Left ventricle myocardium superior (tissue), 1 donor: ENCODE measurements at regions not wholly inside any gene's neighbourhood (a gene's known extent, or its start where the extent isn't known, plus 50 kb on each side); places are given as distances from the start of the nearest gene placed in this dataset.

ENCODE experiments used
- ATAC-seq: fragments of 200-7000 bp; cut with Tn5 transposase; one replicate; pipeline ENCODE4 v1.9.1; 2020; ENCODE audit warnings: mild to moderate bottlenecking, moderate library complexity
- DNase-seq: peaks from one replicate; pipeline ENCODE4 v3.0.0-alpha.2; 2020
- intact Hi-C: fragments of 100-400 bp; cut with micrococcal nuclease; formaldehyde crosslinking; loops from one replicate; pipeline ENCODE4 v1.11.0; 2022
- donor health status: DM: no; HTN: yes; CAD: no; lungs with severe emphysema.

DNA sequence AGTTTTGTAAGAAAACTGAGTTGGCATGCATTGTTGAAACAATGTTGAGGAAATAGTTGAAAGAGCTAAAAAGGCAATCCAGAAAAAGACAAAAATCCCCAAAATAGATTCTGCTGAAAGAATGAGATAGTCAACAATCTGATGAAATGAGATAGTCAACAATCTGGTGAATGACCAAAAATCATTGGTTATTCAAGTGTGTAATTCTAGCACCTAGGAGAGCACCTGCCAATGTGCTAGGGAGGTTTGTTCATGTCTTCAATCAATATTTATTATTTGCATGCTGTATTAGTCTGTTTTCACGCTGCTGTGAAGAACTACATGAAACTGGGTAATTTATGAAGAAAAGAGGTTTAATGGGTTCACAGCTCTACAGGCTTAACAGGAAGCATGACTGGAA is 307.1 kb upstream of the HSF2 start:
- intact Hi-C loops, result no loop called here
- ATAC-seq (no peak), DNase-seq (no peak)

DNA sequence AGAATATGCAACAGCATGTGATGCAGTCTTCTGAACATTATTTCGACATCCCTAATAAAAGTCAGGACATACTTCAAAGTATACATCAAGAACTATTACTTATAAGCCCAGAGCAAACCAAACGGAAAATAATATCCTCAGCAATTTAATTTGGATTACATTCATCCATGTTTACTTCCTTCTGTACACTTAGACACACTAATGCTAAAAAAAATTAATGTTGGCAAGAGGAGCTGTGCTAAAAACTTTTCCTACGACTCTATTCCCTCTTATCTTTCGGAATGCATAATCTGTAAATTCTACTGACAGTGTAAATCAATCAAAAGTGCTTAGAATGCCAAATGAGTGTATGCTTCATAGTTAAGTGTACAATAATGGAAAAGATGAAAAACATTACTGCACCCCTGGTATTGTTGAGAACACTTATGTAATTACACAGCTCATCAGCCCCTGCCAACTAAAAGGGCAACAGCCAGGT is 301.2 kb upstream of the HSF2 start:
- intact Hi-C loops, result no loop called here
- DNase-seq, result no peak
- ATAC-seq, result no peak

DNA sequence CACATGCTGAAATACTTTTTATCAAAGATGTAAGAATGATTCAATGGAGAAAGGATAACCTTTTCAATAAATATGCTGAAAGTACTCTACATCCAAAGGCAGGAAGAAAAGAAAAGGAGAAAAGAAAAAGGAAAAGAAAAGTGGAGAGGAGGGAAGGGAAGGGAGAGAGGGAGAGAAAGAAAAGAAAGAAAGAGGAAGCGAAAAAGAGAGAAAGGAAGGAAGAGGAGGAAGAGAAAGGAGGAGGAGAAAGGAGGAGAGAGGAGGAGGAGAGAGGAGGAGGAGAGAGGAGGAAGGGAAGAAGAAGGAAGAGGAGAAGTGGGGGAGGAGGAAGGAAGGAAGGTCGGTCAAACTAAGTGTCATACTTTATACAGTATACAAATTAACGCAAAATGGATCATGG is 297.4 kb upstream of the HSF2 start:
- intact Hi-C loops, result no loop called here
- no peak for DNase-seq
- ATAC-seq, result no peak

DNA sequence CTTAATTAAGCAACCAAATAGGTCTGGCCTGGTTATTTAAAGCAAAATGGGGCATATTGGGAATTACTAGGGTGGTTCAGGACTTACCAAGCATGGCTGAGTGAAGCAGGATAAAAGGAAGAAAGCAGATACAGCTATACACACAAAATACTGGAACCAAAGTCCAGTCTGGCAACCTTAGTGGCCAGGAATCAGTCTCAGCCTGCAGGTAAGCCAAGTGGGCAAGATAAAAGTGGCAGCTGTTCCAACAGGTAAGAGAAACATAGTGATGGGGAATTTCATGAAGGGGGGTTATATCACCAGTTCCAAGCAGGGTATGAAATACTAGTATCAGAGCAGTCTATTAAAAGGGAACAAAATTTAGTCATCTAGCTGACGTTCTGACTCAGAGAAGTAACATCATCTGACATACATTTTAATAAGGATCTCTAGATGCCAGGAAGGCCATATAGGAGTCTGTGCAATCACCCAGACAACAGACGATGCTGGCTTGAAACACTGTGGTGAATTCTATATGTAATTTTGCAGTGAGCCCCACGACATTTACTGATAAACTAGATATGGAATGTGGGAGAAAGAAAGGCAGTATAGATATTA is 292.1 kb upstream of the HSF2 start:
- no peak for ATAC-seq
- intact Hi-C loops, result no loop called here

DNA sequence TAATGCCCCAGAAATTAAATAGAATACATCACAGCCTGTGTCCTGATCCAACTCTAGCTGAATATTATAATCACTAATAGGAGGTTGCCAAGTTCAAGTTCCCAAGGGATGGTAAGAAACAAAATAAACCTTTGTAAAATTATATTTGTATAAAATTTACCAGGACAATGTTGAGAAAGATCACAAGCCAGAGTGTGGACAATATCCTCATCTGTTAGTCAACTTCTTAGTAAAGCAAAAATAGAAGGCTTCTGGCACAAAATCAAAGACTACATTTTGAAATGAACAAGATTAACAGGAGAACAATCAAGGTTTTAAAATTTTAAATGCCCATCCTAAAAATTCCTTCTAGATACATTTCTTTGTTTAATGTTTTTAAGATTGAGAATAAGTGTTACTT is 290.4 kb upstream of the HSF2 start:
- DNase-seq (no peak), ATAC-seq (no peak)
- intact Hi-C loops, result no loop called here

More for the DNA sequence above, 292.1 kb upstream of the HSF2 start:
- no peak for DNase-seq

DNA sequence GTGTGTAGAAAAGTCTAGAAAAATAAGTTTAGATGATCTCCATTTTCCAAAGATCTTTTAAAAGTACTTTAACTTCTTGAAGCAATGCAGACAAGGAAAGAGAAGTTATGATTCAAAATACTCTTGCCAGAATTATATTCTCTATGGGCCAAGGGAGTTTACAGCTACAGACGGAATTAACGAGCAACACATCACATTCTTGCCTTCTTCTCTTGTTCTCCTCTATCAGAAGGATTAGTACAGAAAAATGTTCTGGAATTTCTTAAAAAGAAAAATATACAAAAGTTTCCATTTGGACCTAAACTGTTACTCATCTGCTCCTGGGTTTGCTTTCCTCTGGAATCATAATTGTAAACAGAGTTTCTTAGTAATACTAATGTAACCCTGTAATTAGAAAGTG is 284.7 kb upstream of the HSF2 start:
- no peak for ATAC-seq
- no peak for DNase-seq
- intact Hi-C loops, result no loop called here

DNA sequence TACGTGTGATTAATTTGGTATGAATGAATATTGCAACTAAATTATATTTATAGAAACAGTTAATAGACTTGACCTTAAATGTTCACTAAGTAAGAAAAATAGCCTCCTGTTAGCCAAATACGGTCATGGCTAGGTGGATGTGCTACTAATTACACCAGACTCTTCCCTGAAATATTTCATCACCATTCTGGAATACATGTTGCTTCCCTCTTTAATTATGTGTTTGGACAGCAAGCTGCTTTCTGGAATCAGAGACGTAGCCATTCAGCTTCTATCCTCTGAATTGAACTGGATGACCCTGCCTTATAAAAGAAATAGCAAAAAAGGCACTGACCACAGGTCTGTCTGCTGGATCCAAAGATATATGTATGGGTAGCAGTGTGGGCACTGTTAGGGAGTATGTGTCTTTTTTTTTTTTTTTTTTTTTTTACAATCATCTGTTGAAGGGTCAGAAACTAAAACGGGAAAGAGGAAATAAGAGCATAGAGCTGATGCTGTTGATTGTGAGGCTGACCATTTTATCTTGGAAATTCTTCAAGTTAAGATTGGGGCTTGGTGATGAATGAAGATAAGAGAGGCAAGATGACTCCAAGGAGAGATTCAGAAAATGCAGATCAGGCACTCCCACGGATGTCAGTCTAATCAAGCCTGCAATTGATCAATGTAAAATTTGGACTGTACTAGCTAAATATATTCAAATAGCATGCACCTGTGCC is 283.2 kb upstream of the HSF2 start:
- intact Hi-C loops, result no loop called here
- no peak for DNase-seq
- ATAC-seq, result peak; percentile 64

DNA sequence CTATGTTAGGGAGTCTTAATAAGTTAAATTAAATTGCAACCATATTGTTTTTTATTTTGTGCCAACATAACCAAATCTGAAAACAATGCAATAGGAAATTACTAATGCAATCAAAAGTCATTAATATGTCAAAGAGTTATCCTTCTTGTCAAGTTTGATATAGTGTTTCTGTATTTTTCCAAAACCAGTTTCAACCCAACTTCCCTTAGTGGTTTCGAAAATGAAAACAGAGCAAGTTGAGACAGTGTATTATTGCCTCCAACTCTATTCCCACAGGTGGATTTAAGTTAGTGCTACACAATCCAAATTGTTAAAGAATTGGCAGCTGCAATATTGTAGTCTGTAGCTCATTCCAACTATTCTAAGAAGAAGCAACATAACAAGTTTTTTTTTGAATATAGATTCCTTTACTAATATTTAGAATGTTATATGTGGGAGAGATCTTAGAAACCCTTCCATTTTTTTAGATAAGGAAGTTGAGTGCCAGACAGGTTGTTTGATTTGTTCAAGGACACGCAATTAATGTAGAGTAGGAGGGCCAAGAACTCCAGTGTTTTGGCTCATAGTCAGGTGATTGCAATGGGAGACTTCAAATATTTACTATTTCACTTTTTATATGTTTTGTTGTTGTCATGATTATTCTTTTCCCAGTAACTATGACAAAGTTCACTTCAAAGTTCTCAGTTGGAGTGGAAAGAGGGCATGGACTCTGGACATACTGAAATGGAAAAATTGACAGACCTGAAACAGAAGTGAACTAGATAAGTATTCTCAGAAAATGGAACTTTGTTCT is 282.4 kb upstream of the HSF2 start:
- peak; percentile 78 for ATAC-seq
- intact Hi-C loops, result no loop called here
- DNase-seq, result no peak

DNA sequence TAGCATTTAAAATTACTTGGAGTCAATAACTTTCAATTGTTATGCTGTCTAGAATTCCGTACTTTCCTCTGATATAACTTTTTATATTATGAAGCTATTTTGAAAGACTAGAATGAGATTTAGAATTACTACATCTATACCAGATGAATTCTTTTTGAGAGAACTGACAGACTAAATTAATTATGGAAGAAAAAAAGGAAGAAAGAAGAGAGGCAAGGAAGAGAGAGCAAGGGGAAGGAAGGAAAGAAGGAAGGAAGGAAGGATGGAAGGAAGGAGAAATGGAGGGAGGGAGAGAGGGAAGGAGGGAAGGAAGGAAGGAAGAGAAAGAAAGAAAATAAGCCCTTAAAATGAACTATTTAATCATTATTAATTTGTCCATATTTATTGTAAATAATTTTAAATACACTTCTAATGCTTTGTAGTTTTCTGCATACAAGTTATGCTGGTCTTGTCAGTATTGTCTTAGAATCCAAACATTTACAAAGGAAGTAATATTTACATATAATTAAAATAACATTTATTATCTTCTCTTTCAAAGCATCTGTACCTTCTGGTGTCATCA is 280.4 kb upstream of the HSF2 start:
- DNase-seq (no peak), ATAC-seq (no peak)
- intact Hi-C loops, result no loop called here

DNA sequence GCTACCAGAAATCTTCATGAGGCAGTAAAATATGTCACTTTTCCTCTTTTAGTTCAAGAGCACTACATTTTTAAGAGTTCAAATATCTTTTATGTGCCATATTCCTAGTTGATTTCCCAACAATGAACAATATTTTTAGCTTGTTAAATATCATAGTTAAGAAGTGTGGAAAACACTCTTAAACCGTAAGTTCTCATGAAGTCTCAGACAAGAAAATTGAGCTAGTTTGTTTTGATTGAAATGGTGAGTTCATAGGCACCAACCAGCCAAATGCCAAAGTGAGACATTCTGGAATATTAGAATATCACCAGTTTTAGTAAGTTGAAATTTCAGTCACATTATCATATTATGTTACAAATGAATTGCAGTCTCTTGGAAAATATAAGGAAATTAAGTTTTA is 277.2 kb upstream of the HSF2 start:
- ATAC-seq (no peak), DNase-seq (no peak)
- intact Hi-C loops, result no loop called here

DNA sequence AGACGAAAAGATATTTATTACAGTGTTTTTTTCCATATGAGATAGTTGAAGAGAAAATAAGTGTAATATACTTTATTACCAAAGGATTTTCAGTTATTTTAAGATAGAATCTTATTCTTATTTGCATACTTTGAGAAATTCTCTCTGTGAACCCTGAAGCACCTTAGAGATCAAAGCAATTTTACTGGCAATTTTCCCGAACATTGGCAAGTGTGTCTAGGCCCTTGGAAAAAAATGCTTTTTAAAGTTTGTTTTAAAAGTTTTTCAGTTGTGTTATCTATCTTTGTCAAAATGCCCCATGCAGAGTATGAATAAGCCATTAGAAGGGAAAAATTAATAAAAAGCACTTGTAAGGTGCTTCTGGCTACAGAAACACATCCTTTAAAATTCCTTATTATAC is 276.8 kb upstream of the HSF2 start:
- intact Hi-C loops, result no loop called here
- DNase-seq (no peak), ATAC-seq (no peak)

DNA sequence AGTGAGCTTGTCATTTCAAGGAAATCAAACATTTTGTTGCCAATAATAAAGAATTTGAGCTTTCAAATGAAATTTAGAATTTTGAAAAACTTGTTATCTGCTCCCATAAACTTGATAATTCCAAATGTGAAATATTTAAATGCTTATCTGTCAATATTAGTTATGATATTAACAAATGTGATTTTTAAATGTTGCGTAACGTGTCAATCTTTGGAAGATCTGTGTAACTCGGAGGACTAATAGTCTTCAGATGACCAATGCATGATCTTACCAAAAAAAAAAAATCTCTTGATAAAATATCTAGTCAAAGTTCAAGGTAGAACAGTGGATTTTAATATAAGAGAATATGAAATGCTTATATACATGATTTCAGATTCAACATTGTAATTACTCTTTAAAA is 274.5 kb upstream of the HSF2 start:
- DNase-seq (no peak), ATAC-seq (no peak)
- intact Hi-C loops, result loop anchor here (5.0 kb wide), 1 partner anchor 283 kb away; no protein-coding TSS in a partner anchor

DNA sequence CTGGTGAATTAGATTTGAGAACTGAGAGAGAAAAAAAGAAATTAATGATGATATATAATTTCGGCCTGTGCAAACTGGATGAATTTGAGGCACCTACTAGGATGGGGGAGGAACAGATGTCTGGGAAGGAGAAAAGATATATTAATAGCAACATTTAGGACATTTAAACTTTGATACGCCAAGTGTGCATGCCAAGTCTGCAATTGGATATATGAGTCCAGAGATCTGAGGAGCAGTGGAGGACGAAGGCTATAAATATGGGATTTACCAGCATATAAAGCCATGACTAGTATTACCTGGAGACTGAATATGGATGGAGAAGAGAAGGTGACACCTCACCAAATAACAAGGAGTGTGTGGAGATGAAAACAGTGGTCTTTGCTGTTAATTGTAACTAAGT is 272.6 kb upstream of the HSF2 start:
- intact Hi-C loops, result loop anchor here (5.0 kb wide), 1 partner anchor 285 kb away; no protein-coding TSS in a partner anchor

DNA sequence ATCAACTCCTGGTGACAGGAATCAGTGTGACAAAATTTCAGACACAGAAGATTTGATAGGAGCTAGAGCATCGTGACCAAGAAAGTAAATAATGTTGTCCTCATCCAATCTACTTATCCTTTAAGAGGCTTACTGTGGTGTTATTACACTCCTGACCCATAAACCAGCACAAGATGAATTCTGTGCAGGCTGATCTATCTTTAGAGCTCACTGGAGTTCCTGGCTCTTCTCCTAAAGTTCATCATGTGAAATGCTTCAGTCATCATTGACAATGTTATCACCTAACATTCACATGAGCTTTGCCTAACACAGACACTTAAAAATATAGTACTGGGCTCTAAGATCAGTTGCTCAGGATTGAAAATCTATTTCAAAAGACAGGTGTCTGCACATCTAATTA is 271.0 kb upstream of the HSF2 start:
- ATAC-seq (peak; percentile 81), DNase-seq (no peak)
- intact Hi-C loops, result loop anchor here (5.0 kb wide), 1 partner anchor 286 kb away; no protein-coding TSS in a partner anchor

More for the DNA sequence above, 272.6 kb upstream of the HSF2 start:
- DNase-seq (no peak), ATAC-seq (peak; percentile 7)

DNA sequence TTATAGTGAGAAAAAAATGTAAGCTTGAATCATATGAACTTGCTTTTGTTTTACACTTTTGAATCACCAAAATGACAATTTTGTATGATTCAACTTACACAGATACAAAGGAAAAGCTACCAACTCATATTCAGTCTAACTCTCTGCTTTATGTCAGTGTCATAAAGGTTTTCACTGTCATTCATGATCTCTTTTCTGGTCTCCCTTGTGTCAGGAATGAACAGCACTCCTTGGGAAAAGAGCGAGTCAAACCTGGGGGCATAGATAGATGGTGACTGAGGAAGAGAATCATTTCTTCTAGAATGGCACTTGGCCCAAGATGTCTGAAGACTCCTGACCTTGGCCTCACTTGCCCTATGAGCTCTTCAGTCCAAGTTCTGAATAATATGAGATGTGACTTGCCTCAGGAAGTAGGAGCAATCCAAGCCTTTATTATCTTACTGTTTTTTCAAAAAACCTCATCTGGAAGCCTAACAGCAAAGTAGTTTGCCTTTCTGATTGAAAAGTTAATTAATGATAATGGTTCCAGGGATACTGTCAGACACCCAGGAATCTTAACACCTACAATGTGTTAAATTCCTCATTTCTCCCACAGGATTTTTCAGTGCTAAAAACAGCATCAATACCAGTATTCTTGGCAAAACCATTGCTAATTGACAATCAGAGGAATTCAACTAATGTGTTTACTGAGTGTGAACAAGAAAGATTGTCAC is 270.0 kb upstream of the HSF2 start:
- DNase-seq (no peak), ATAC-seq (peak; percentile 46)
- intact Hi-C loops, result loop anchor here (5.0 kb wide), 1 partner anchor 287 kb away; no protein-coding TSS in a partner anchor

DNA sequence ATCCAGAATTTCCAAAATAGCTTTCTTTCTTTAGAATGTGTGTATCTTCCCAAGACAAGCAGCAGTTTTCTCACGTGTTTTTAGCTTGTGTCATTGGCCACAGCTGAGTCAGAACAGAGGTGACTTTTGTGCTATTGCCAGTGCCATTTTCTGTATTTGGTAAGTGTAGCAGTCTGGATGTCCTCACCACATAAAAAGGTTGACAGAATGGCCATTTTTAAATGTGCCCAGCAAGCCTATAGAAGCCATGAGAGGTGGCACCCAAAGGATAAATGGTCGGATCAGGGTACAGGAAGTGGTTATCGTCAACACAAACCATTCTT is 269.5 kb upstream of the HSF2 start:
- intact Hi-C loops, result no loop called here
- DNase-seq (no peak), ATAC-seq (peak; percentile 79)

DNA sequence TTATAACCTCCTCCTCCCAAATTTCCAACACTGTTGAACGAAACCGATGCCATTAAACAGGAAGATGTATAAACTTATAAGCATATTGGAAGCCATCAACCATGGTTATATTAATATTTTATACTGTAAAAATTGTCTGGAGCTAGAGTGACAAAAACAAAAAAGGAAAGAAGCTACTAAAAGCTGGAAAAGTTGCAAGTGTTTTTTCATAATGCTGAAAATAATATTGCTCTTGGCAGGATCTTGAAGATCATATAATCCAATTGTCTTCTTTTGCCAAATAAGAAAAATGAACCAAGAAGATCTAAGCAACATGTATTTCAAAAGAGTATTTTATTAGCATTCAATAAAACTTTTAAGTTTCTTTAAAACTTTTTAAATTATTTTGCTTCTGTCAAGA is 268.9 kb upstream of the HSF2 start:
- DNase-seq, result no peak
- intact Hi-C loops, result no loop called here
- no peak for ATAC-seq

DNA sequence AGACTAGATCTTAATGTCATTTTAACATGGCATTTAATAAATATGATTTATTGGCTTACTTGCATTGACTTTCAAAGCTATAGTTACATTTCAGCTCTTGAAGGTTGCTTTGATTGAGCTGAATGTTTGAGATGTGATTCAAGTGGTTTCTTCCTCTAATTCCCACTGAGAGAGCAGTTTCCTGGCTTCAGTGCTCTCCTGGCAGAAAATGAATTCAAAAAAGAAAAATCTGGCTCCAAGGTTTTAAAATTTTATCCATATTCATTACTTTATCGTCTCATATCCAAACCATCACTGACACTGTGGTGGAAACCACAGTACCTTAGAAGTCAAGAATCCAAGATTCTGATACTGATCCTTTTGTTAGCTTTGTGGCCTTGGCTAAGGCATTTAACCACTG is 263.1 kb upstream of the HSF2 start:
- ATAC-seq, result no peak
- no peak for DNase-seq
- intact Hi-C loops, result no loop called here

DNA sequence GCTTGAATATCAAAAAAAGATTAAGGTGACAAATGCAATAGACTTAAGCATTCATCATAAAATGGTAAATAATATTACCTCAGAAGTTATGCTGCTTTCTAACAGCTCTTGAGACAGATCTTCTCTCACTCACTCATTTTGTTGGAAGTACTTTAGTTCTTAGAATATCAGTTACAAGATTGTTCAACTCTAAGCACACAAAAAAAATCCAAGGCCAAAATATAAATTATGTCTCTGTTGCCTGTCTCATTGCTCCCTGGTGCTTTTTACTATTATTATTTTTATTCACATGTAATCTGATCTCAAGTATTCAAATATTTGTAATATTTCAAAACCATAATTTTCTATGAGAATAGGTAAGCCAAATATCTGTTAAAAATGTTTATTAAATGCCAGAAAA is 259.4 kb upstream of the HSF2 start:
- no peak for ATAC-seq
- no peak for DNase-seq
- intact Hi-C loops, result no loop called here
